ENCODE measurements at regions not wholly inside any gene's neighbourhood (a gene's known extent, or its start where the extent isn't known, plus 50 kb on each side); places are given as distances from the start of the nearest gene placed in this dataset.

- no peak for DNase-seq
Measured at GRCh38 chr22:25351631-25352293, 132.3 kb downstream of the CRYBB2 start.

- no peak for DNase-seq
Measured at GRCh38 chr22:25352294-25352680, 132.8 kb downstream of the CRYBB2 start.

- DNase-seq = no peak
Measured at GRCh38 chr22:25353516-25354445, 134.3 kb downstream of the CRYBB2 start.

GRCh38 chr22:25354456-25354855 lies 135.0 kb downstream of the CRYBB2 start:
- DNase-seq = no peak

- DNase-seq = no peak
Measured at GRCh38 chr22:25357132-25357455, 137.7 kb downstream of the CRYBB2 start.

GRCh38 chr22:25357606-25358420 lies 138.4 kb downstream of the CRYBB2 start:
- DNase-seq = no peak

- no peak for DNase-seq
Measured at GRCh38 chr22:25358421-25359170, 139.2 kb downstream of the CRYBB2 start.

GRCh38 chr22:25359601-25360261 lies 140.3 kb downstream of the CRYBB2 start:
- DNase-seq = no peak

- no peak for DNase-seq
Measured at GRCh38 chr22:25360411-25360810, 141.0 kb downstream of the CRYBB2 start.

GRCh38 chr22:25360891-25361645 lies 141.6 kb downstream of the CRYBB2 start:
- no peak for DNase-seq

GRCh38 chr22:25361899-25362214 lies 142.4 kb downstream of the CRYBB2 start:
- no peak for DNase-seq

- peak; percentile 12 for DNase-seq
Measured at GRCh38 chr22:25362215-25362882, 142.9 kb downstream of the CRYBB2 start.

- DNase-seq = no peak
Measured at GRCh38 chr22:25362883-25363240, 143.4 kb downstream of the CRYBB2 start.

GRCh38 chr22:25363474-25363873 lies 144.0 kb downstream of the CRYBB2 start:
- no peak for DNase-seq

- DNase-seq = no peak
Measured at GRCh38 chr22:25364281-25364680, 144.8 kb downstream of the CRYBB2 start.

GRCh38 chr22:25364736-25365241 lies 145.3 kb downstream of the CRYBB2 start:
- DNase-seq = no peak

- peak; percentile 69 for DNase-seq
Measured at GRCh38 chr22:25365491-25366261, 146.2 kb downstream of the CRYBB2 start.

- DNase-seq = no peak
Measured at GRCh38 chr22:25366408-25366807, 147.0 kb downstream of the CRYBB2 start.

GRCh38 chr22:25366876-25367466 lies 147.5 kb downstream of the CRYBB2 start:
- no peak for DNase-seq

GRCh38 chr22:25367756-25368155 lies 148.3 kb downstream of the CRYBB2 start:
- no peak for DNase-seq

Measured in NCI-H146 (cell line).